IPS-20b (cell line): ENCODE measurements at regions not wholly inside any gene's neighbourhood (a gene's known extent, or its start where the extent isn't known, plus 50 kb on each side); places are given as distances from the start of the nearest gene placed in this dataset.
A peak's percentile ranks its signal among the peaks of the same experiment; 100 is the strongest.

Experiments
- H3K27ac ChIP-seq: one replicate; pipeline ENCODE4 v1.5.1; 2013; ENCODE audit warnings: low read length
- H3K27me3 ChIP-seq: 2 replicates; pipeline ENCODE4 v1.6.1; 2013; ENCODE audit warnings: mild to moderate bottlenecking, low read length, inconsistent platforms; ENCODE audit not compliant: insufficient read depth
- H3K36me3 ChIP-seq: 2 replicates; pipeline ENCODE4 v1.6.1; 2013; ENCODE audit warnings: low read depth, mild to moderate bottlenecking, inconsistent platforms, low read length, moderate library complexity; ENCODE audit not compliant: insufficient read depth
- H3K4me1 ChIP-seq: 2 replicates; pipeline ENCODE4 v1.6.1; 2013; ENCODE audit warnings: mild to moderate bottlenecking, control low read depth, inconsistent platforms, low read length, moderate library complexity; ENCODE audit not compliant: insufficient read depth
- H3K4me3 ChIP-seq: 2 replicates; pipeline ENCODE4 v1.5.1; 2013; ENCODE audit warnings: mild to moderate bottlenecking, low read length, inconsistent platforms
- H3K9ac ChIP-seq: 2 replicates; pipeline ENCODE4 v1.6.1; 2013; ENCODE audit warnings: low read depth, mild to moderate bottlenecking, inconsistent platforms, low read length, moderate library complexity
- H3K9me3 ChIP-seq: 2 replicates; pipeline ENCODE4 v1.6.1; 2013; ENCODE audit warnings: mild to moderate bottlenecking, low read depth, low read length, inconsistent platforms; ENCODE audit not compliant: insufficient read depth

GRCh38 chr2:182522405-182522896, 95.6 kb upstream of the PDE1A start:
- H3K27ac ChIP-seq, result no peak overlapping the region
- no peaks in the 10 kb centered on the region for H3K9me3 ChIP-seq
- no peak overlapping the region for H3K9ac ChIP-seq
- H3K4me1 ChIP-seq, result no peaks in the 10 kb centered on the region
- no peaks in the 10 kb centered on the region for H3K36me3 ChIP-seq
- H3K4me3 ChIP-seq, result peak overlapping the region; percentile 20; the same call in 1 of the 2 replicates
- no peaks in the 10 kb centered on the region for H3K27me3 ChIP-seq

- H3K4me3 ChIP-seq, result no peak overlapping the region; the same call in 1 of the 2 replicates
- H3K9me3 ChIP-seq, result no peaks in the 10 kb centered on the region
- H3K27me3 ChIP-seq, result no peaks in the 10 kb centered on the region
- H3K4me1 ChIP-seq, result no peaks in the 10 kb centered on the region
- no peak overlapping the region for H3K9ac ChIP-seq
- H3K27ac ChIP-seq, result no peak overlapping the region
- no peaks in the 10 kb centered on the region for H3K36me3 ChIP-seq
These were observed 96.2 kb upstream of the PDE1A start for GRCh38 chr2:182522972-182523473.

- Histone ChIP-seq H3K36me3 (no peaks in the 10 kb centered on the region), H3K27me3 (no peaks in the 10 kb centered on the region), H3K27ac (no peak overlapping the region), H3K4me1 (no peaks in the 10 kb centered on the region), H3K9ac (no peak overlapping the region), H3K4me3 (no peak overlapping the region), H3K9me3 (peaks cover 7% of the 10 kb centered on the region)
These were observed 103.8 kb upstream of the PDE1A start for GRCh38 chr2:182530636-182531035.

GRCh38 chr2:182540252-182540651, 113.4 kb upstream of the PDE1A start:
- no peak overlapping the region for H3K27ac ChIP-seq
- no peaks in the 10 kb centered on the region for H3K27me3 ChIP-seq
- no peak overlapping the region for H3K4me3 ChIP-seq
- H3K36me3 ChIP-seq, result no peaks in the 10 kb centered on the region
- no peaks in the 10 kb centered on the region for H3K4me1 ChIP-seq
- H3K9ac ChIP-seq, result no peak overlapping the region
- no peaks in the 10 kb centered on the region for H3K9me3 ChIP-seq

- Histone ChIP-seq H3K4me1 (no peaks in the 10 kb centered on the region), H3K27me3 (no peaks in the 10 kb centered on the region), H3K9ac (no peak overlapping the region), H3K4me3 (no peak overlapping the region), H3K36me3 (no peaks in the 10 kb centered on the region), H3K27ac (no peak overlapping the region), H3K9me3 (no peaks in the 10 kb centered on the region)
These were observed 114.4 kb upstream of the PDE1A start for GRCh38 chr2:182541268-182541667.

- no peak overlapping the region for H3K27ac ChIP-seq
- H3K4me1 ChIP-seq, result no peaks in the 10 kb centered on the region
- no peaks in the 10 kb centered on the region for H3K27me3 ChIP-seq
- no peaks in the 10 kb centered on the region for H3K9me3 ChIP-seq
- no peaks in the 10 kb centered on the region for H3K36me3 ChIP-seq
- no peak overlapping the region for H3K4me3 ChIP-seq
- no peak overlapping the region for H3K9ac ChIP-seq
These were observed 115.8 kb upstream of the PDE1A start for GRCh38 chr2:182542501-182543258.

GRCh38 chr2:182543741-182544525, 117.1 kb upstream of the PDE1A start:
- Histone ChIP-seq H3K4me1 (0 out of 2 replicates have a peak, but pooled peaks cover 4% of the 10 kb centered on the region), H3K36me3 (no peaks in the 10 kb centered on the region)

GRCh38 chr2:182545420-182546167, 118.8 kb upstream of the PDE1A start:
- H3K4me1 ChIP-seq, result 0 out of 2 replicates have a peak, but pooled peaks cover 4% of the 10 kb centered on the region
- H3K9me3 ChIP-seq, result no peaks in the 10 kb centered on the region
- H3K4me3 ChIP-seq, result no peak overlapping the region
- H3K9ac ChIP-seq, result no peak overlapping the region
- no peaks in the 10 kb centered on the region for H3K27me3 ChIP-seq
- H3K27ac ChIP-seq, result no peak overlapping the region
- no peaks in the 10 kb centered on the region for H3K36me3 ChIP-seq

More at GRCh38 chr2:182543741-182544525, 117.1 kb upstream of the PDE1A start:
- no peak overlapping the region for H3K27ac ChIP-seq
- no peaks in the 10 kb centered on the region for H3K9me3 ChIP-seq
- H3K4me3 ChIP-seq, result no peak overlapping the region
- no peaks in the 10 kb centered on the region for H3K27me3 ChIP-seq
- no peak overlapping the region for H3K9ac ChIP-seq

GRCh38 chr2:182548031-182548950, 121.5 kb upstream of the PDE1A start:
- Histone ChIP-seq H3K36me3 (no peaks in the 10 kb centered on the region), H3K27me3 (no peaks in the 10 kb centered on the region), H3K4me1 (0 out of 2 replicates have a peak, but pooled peaks cover 4% of the 10 kb centered on the region), H3K9ac (no peak overlapping the region), H3K4me3 (no peak overlapping the region), H3K9me3 (no peaks in the 10 kb centered on the region), H3K27ac (no peak overlapping the region)

GRCh38 chr2:182550234-182550633, 123.4 kb upstream of the PDE1A start:
- H3K9ac ChIP-seq, result no peak overlapping the region
- H3K4me1 ChIP-seq, result 0 out of 2 replicates have a peak, but pooled peaks cover 4% of the 10 kb centered on the region

More at GRCh38 chr2:182550234-182550633, 123.4 kb upstream of the PDE1A start:
- no peaks in the 10 kb centered on the region for H3K27me3 ChIP-seq
- no peak overlapping the region for H3K27ac ChIP-seq
- H3K36me3 ChIP-seq, result no peaks in the 10 kb centered on the region
- H3K9me3 ChIP-seq, result no peaks in the 10 kb centered on the region
- H3K4me3 ChIP-seq, result no peak overlapping the region
